ENCODE measurements at regions not wholly inside any gene's neighbourhood (a gene's known extent, or its start where the extent isn't known, plus 50 kb on each side); places are given as distances from the start of the nearest gene placed in this dataset.

DNA sequence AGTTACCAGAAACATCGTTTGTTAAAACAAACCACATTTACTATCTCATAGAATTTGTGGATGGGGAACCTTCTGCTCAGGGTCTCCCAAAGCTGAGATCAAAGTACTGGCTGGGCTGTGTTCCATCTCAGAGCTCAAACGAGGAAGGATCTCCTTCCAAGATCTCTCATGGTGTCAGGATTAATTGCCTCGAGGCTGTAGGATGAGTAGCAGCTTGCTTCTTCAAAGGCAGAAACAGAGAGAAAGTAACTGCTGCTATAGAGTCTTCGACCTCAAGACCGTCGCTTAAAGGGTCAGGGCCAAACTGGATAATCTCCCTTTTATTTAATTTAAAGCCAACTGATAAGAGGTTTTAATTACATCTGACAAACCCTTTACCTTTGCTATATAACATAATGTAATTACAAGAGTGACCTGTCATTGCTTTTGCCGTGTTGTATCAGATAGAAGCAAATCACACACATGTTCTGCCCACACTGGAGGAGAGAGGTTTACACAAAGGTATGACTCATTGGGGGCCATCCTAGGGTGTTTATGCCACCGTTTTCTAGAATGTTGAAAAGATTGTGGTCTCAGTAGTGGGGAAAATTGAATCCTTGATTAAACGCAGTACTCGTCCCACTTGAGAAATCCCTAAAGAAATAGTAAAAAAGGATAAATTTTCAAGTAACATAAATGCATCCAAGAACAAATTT is 868.8 kb upstream of the TMEM132C start:
- DNase-seq (ENCODE audit: low read depth) = peak; percentile 47

GRCh38 chr12:127399451-127399850 is 867.5 kb upstream of the TMEM132C start:
- DNase-seq (ENCODE audit: low read depth) = no peak

GRCh38 chr12:127400221-127400620 is 866.7 kb upstream of the TMEM132C start:
- peak; percentile 28 for DNase-seq (ENCODE audit: low read depth)

GRCh38 chr12:127401005-127401404 is 866.0 kb upstream of the TMEM132C start:
- peak; percentile 40 for DNase-seq (ENCODE audit: low read depth)

GRCh38 chr12:127401536-127401935 is 865.4 kb upstream of the TMEM132C start:
- DNase-seq (ENCODE audit: low read depth) = no peak

DNA sequence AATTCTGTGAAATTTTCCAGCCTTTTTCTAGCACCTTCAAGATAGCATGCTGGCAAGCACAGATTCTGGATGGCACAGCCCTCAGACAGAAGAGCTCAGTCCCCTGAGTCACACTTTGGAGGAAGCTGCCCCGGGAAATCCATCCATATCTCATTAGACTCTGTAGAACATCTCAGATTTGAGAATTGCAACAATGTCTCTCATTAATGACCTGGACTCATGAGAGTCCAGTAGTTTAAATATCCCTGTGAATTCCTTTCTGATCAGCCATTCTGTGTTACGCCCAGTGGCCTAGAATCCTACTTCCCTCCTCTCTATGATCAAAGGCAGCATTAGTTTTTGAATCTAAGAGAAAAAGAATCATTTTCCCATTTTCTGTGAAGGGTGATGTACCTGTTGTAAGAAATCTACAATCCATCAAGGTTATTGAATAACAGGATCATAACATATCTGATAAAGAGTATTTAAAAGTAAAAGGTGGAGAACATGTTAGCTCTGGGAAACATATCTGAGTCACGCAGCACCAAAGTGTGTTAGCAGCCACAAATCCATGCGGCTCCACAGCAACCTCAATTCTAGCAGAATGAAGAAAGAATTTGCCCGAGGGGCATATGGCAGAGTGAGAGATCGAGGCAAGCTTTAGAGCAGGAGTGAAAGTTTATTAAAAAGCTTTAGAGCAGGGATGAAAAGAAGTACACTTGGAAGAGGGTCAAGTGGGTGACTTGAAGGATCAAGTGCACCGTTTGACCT is 855.6 kb upstream of the TMEM132C start:
- DNase-seq (ENCODE audit: low read depth) = peak; percentile 16

DNA sequence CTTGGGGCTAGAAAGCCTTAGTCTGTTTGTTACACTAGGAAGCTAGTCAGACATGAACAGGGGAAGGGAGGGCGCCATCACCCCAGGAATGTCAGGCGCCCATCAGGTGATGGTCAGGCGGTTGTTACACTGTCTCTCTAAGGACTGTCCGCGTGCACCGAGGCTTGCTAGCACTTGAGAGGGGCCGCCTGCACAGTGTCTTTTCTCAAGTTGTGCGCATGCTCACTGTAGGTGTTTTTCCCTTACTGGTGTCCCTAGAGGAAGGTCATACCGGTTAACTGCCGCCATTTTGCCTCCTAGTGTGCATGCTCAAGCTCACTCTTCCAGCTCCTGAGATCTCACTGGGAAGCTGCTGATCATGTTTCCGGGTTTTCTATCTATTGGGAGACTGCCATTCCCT is 855.0 kb upstream of the TMEM132C start:
- DNase-seq (ENCODE audit: low read depth) = no peak

DNA sequence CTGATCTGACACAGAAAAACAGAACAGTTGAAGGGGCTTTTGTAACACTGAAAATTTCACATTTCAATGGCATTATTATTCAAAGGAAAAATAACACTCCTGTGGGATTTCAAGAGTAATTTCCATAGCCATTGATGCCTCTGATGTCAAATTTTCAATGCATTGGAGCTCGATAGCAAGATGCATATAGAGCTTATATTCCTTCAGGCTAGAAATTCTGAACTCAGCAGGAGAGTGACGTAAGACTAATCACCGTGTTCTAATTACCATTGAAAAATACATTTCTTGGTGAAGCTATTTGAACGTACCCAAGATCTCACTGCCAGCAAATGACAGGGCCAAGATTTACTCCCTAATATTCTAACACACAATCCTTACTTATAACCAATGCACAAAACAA is 854.1 kb upstream of the TMEM132C start:
- no peak for DNase-seq (ENCODE audit: low read depth)

DNA sequence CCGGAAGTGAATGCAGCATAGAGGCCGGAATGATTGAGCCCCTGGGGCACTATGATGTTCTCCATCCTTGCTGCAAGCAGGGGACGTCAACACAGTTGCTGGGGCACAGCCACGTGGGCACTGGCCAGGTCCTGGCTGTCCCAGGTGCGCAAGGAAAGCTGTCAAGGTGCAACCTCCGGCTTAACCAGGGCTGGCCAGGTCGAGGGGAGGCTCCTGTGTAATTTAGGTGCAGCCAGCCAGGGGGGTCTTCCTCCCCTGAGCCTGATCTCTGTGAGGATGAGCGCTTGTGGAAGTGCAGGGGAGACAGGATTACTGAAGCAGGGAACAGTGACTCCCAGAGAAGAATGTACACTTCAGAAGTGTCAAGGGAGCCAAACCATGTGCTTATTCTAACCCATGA is 852.8 kb upstream of the TMEM132C start:
- DNase-seq (ENCODE audit: low read depth) = no peak

GRCh38 chr12:127414636-127415035 is 852.3 kb upstream of the TMEM132C start:
- DNase-seq (ENCODE audit: low read depth) = no peak

- DNase-seq (ENCODE audit: low read depth) = peak; percentile 67
Observed at GRCh38 chr12:127416796-127417195, 850.2 kb upstream of the TMEM132C start.

DNA sequence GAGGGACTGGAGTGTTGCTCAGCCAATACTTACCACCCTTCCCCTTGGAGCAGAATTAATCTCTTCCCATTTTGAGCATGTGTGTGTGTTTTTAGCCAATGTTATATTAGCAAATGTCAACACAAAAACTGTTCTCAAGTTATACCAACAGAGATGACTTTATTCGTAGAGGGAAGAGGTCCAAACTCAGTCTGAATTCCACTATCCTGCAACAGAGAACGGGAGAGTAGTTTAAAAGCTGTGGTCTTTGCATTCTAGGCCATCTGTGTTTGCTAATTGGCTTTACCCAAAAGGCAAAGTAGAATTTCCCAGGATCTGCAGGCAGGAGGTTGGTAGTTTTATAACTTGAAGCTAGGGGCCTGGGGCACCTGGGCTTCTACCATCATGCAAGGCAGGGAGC is 847.9 kb upstream of the TMEM132C start:
- DNase-seq (ENCODE audit: low read depth) = no peak

DNA sequence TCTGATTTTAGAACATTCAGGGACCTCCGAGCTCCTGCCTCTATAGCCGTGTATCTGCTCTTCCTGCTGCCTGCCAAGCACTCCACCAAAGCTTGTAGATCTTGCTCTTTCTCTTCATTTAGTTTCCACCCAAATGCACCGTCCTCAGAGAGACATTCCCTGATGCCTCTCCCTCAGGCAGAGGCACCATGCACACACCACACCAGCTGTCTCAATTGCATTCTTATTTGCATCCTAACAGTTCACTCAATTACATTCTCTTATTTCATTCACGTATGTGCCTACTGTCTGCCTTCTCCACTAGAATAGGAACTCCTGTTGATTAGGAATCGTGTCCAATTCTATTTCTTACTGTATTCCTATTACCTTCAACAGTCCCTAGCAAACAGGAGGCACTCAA is 845.4 kb upstream of the TMEM132C start:
- no peak for DNase-seq (ENCODE audit: low read depth)

GRCh38 chr12:127422935-127423566 is 843.9 kb upstream of the TMEM132C start:
- DNase-seq (ENCODE audit: low read depth) = no peak

DNA sequence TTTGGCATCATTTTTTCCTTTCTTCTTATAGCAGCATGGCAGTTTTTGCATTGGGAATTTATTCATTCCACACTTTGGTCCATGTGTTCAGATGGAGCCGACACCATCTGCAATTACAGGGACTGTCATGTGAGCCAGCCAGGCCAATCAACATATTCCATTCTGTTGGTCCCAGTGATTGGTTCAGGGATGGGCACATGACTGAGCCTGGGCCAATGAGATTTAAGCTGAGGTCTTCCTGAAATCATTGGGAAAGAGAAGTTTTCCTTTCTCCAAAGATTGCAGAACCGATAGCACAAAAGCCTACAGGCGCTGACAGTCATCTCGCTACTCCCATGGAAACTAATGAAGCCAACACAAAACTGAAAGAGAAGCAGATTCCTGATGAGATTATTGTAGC is 841.5 kb upstream of the TMEM132C start:
- no peak for DNase-seq (ENCODE audit: low read depth)

GRCh38 chr12:127428420-127428819 is 838.5 kb upstream of the TMEM132C start:
- DNase-seq (ENCODE audit: low read depth) = no peak

GRCh38 chr12:127429551-127430285 is 837.3 kb upstream of the TMEM132C start:
- DNase-seq (ENCODE audit: low read depth) = no peak

- DNase-seq (ENCODE audit: low read depth) = no peak
Observed at GRCh38 chr12:127430401-127430800, 836.6 kb upstream of the TMEM132C start.

DNA sequence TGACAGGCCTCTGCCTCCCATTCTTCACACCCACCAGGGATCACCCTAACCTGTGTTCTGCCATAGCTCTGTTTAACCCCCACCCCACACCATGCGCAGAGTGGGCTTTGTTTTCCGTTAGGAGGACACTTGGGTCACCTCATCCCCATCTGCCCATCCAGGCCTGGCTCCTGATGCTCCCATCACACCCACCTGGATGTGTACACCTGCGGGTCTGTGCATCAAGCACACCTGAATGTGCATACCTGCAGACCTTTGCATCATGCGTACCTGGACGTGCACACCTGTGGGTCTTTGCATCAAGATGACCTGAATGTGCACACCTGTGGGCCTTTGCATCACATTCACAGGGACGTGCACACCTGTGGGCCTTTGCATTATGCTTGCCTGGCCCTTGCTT is 835.8 kb upstream of the TMEM132C start:
- no peak for DNase-seq (ENCODE audit: low read depth)

- no peak for DNase-seq (ENCODE audit: low read depth)
Observed at GRCh38 chr12:127431594-127431993, 835.4 kb upstream of the TMEM132C start.

GRCh38 chr12:127435439-127435838 is 831.5 kb upstream of the TMEM132C start:
- DNase-seq (ENCODE audit: low read depth) = no peak

DNA sequence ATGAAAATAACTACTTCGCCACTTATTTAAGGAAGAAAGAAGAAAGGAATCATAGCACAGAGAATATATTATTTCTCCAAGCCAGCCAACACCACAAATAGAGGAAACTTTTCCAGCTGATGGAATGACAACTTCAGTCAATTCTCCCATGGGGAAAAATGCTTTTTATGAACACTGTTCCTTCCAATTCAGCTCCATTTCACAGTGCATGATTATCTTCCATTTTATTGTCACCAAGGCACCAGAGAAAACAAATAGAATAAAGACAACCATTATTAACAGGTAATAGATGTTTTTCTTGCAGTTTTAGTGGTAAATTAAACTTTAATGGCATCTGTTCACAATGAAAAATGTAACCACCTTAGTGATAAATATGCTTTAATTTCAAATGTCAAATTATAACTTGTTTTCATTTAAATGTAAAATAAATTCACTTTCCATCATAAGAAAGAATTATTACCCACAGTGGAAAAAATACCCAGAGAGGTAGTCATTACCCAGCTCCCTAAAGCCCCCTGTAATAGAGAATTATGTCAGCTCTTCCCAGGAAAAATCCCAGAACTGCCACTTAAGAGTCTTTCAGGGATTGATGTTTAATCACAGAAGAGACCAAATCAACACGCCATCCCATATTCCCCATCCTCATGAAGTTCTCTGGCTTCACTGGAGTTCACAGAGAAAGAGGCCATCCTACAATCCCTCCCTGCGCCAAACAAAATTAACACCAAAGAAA is 828.3 kb upstream of the TMEM132C start:
- no peak for DNase-seq (ENCODE audit: low read depth)

All from Daoy (cell line).